ENCODE measurements at regions not wholly inside any gene's neighbourhood (a gene's known extent, or its start where the extent isn't known, plus 50 kb on each side); places are given as distances from the start of the nearest gene placed in this dataset.

GRCh38 chr1:60936591-60937342 lies 145.6 kb upstream of the NFIA start:
- no peak overlapping the region for H3K4me3 ChIP-seq (ENCODE audit: low read depth, low read length, poor library complexity, severe bottlenecking)
- ChIA-PET CTCF (no interaction called here), POLR2A (ENCODE audit: low non-redundant PET) (no interaction called here)
- no peak overlapping the region for H3K27ac ChIP-seq (ENCODE audit: low read depth, low read length, poor library complexity, severe bottlenecking)
- H3K36me3 ChIP-seq (ENCODE audit: insufficient read depth, low read length, poor library complexity, severe bottlenecking), result no peaks in the 10 kb centered on the region
- no peak for DNase-seq (ENCODE audit: low spot score)
- H3K4me1 ChIP-seq (ENCODE audit: insufficient read depth, low read length, poor library complexity, severe bottlenecking), result peaks cover 17% of the 10 kb centered on the region
- no TSS peak for BruUV-seq (replicated peaks)
- TF ChIP-seq EZH2 (IDR thresholded peaks at IDR 0.05; ENCODE audit: borderline replicate concordance, low read depth, low read length, poor library complexity, severe bottlenecking), result no peak
- H3K9me3 ChIP-seq (ENCODE audit: low read depth, low read length, poor library complexity, severe bottlenecking), result no peaks in the 10 kb centered on the region
- H3K27me3 ChIP-seq (replicated peaks; ENCODE audit: insufficient read depth, low read depth, low read length, poor library complexity), result no peaks in the 10 kb centered on the region
- intact Hi-C loops (cut with micrococcal nuclease; ENCODE audit: unreplicated experiment), result no loop called here

- H3K27ac ChIP-seq (ENCODE audit: low read depth, low read length, poor library complexity, severe bottlenecking), result no peak overlapping the region
- H3K27me3 ChIP-seq (replicated peaks; ENCODE audit: insufficient read depth, low read depth, low read length, poor library complexity), result no peaks in the 10 kb centered on the region
- no peaks in the 10 kb centered on the region for H3K9me3 ChIP-seq (ENCODE audit: low read depth, low read length, poor library complexity, severe bottlenecking)
- ChIA-PET CTCF (no interaction called here), POLR2A (ENCODE audit: low non-redundant PET) (no interaction called here)
- peak; percentile 24 for DNase-seq (ENCODE audit: low spot score)
- no TSS peak for BruUV-seq (replicated peaks)
- peaks cover 17% of the 10 kb centered on the region for H3K4me1 ChIP-seq (ENCODE audit: insufficient read depth, low read length, poor library complexity, severe bottlenecking)
- intact Hi-C loops (cut with micrococcal nuclease; ENCODE audit: unreplicated experiment), result no loop called here
- TF ChIP-seq EZH2 (IDR thresholded peaks at IDR 0.05; ENCODE audit: borderline replicate concordance, low read depth, low read length, poor library complexity, severe bottlenecking) (no peak), CTCF (conservative IDR thresholded peaks at IDR 0.05; ENCODE audit: low read depth, low read length) (no peak)
- H3K36me3 ChIP-seq (ENCODE audit: insufficient read depth, low read length, poor library complexity, severe bottlenecking), result no peaks in the 10 kb centered on the region
- H3K4me3 ChIP-seq (ENCODE audit: low read depth, low read length, poor library complexity, severe bottlenecking), result no peak overlapping the region
Measured at GRCh38 chr1:60936163-60936562, 146.2 kb upstream of the NFIA start.

- Histone ChIP-seq H3K4me1 (ENCODE audit: insufficient read depth, low read length, poor library complexity, severe bottlenecking) (peaks cover 17% of the 10 kb centered on the region), H3K27me3 (replicated peaks; ENCODE audit: insufficient read depth, low read depth, low read length, poor library complexity) (no peaks in the 10 kb centered on the region), H3K9me3 (ENCODE audit: low read depth, low read length, poor library complexity, severe bottlenecking) (no peaks in the 10 kb centered on the region), H3K27ac (ENCODE audit: low read depth, low read length, poor library complexity, severe bottlenecking) (no peak overlapping the region), H3K4me3 (ENCODE audit: low read depth, low read length, poor library complexity, severe bottlenecking) (no peak overlapping the region), H3K36me3 (ENCODE audit: insufficient read depth, low read length, poor library complexity, severe bottlenecking) (no peaks in the 10 kb centered on the region)
- CTCF ChIA-PET, result no interaction called here
- no TSS peak for BruUV-seq (replicated peaks)
- POLR2A ChIA-PET (ENCODE audit: low non-redundant PET), result no interaction called here
- TF ChIP-seq CTCF (conservative IDR thresholded peaks at IDR 0.05; ENCODE audit: low read depth, low read length) (no peak), EZH2 (IDR thresholded peaks at IDR 0.05; ENCODE audit: borderline replicate concordance, low read depth, low read length, poor library complexity, severe bottlenecking) (no peak)
- intact Hi-C loops (cut with micrococcal nuclease; ENCODE audit: unreplicated experiment), result no loop called here
- DNase-seq (ENCODE audit: low spot score), result no peak
Measured at GRCh38 chr1:60935599-60936110, 146.7 kb upstream of the NFIA start.

GRCh38 chr1:60930130-60930529 lies 152.2 kb upstream of the NFIA start:
- H3K4me1 ChIP-seq (ENCODE audit: insufficient read depth, low read length, poor library complexity, severe bottlenecking), result peaks cover under 1% of the 10 kb centered on the region
- CTCF ChIA-PET, result no interaction called here
- TF ChIP-seq EZH2 (IDR thresholded peaks at IDR 0.05; ENCODE audit: borderline replicate concordance, low read depth, low read length, poor library complexity, severe bottlenecking) (no peak), CTCF (conservative IDR thresholded peaks at IDR 0.05; ENCODE audit: low read depth, low read length) (no peak)
- DNase-seq (ENCODE audit: low spot score), result no peak
- no peaks in the 10 kb centered on the region for H3K27me3 ChIP-seq (replicated peaks; ENCODE audit: insufficient read depth, low read depth, low read length, poor library complexity)
- intact Hi-C loops (cut with micrococcal nuclease; ENCODE audit: unreplicated experiment), result no loop called here
- BruUV-seq (replicated peaks), result no TSS peak
- H3K9me3 ChIP-seq (ENCODE audit: low read depth, low read length, poor library complexity, severe bottlenecking), result no peaks in the 10 kb centered on the region
- no peak overlapping the region for H3K4me3 ChIP-seq (ENCODE audit: low read depth, low read length, poor library complexity, severe bottlenecking)
- no peaks in the 10 kb centered on the region for H3K36me3 ChIP-seq (ENCODE audit: insufficient read depth, low read length, poor library complexity, severe bottlenecking)
- no peak overlapping the region for H3K27ac ChIP-seq (ENCODE audit: low read depth, low read length, poor library complexity, severe bottlenecking)
- POLR2A ChIA-PET (ENCODE audit: low non-redundant PET), result no interaction called here

Measured in A673 (cell line).